WTC11 (cell line): ENCODE measurements at regions not wholly inside any gene's neighbourhood (a gene's known extent, or its start where the extent isn't known, plus 50 kb on each side); places are given as distances from the start of the nearest gene placed in this dataset.

Experiments used
- ATAC-seq: fragments of 200-7000 bp; cut with Tn5 transposase; 2 replicates; pipeline ENCODE4 v1.10.0; 2021; ENCODE audit warnings: mild to moderate bottlenecking, moderate library complexity
- CTCF ChIA-PET: fragments of 300-600 bp; sonication (Branson Sonifier 250); formaldehyde crosslinking; loops from one replicate; lab custom pipeline; 2021; ENCODE audit warnings: antibody characterized with exemption; lab: Charles Lee
- POLR2A ChIA-PET: fragments of 350-600 bp; sonication (Branson Sonifier 250); formaldehyde crosslinking; loops from one replicate; lab custom pipeline; 2021; ENCODE audit warnings: antibody characterized with exemption; lab: Charles Lee
- DNase-seq: peaks from one replicate; pipeline ENCODE4 v3.0.0; 2021; ENCODE audit warnings: low spot score
- H3K27ac Mint-ChIP-seq: 2 replicates; pipeline ENCODE4 v1.8.0; 2021; ENCODE audit warnings: mixed read lengths
- H3K27me3 Mint-ChIP-seq: 2 replicates; pipeline ENCODE4 v1.8.0; 2021; ENCODE audit warnings: low read depth, mild to moderate bottlenecking, moderate library complexity, mixed read lengths
- H3K36me3 Mint-ChIP-seq: 2 replicates; pipeline ENCODE4 v1.8.0; 2021; ENCODE audit warnings: mixed read lengths
- H3K4me1 Mint-ChIP-seq: 2 replicates; pipeline ENCODE4 v1.8.0; 2022; ENCODE audit warnings: mixed read lengths
- H3K4me3 Mint-ChIP-seq: 2 replicates; pipeline ENCODE4 v1.8.0; 2021; ENCODE audit warnings: mild to moderate bottlenecking, moderate library complexity, mixed read lengths
- H3K9me3 Mint-ChIP-seq: 2 replicates; pipeline ENCODE4 v1.8.0; 2021; ENCODE audit warnings: mixed read lengths
- CREB1 ChIP-seq: sonication (generic); formaldehyde crosslinking; IDR thresholded peaks from 2 replicates; pipeline ENCODE4 v1.8.0; 2023; ENCODE audit warnings: mild to moderate bottlenecking, missing genetic modification reagents
- ETV6 ChIP-seq: sonication (generic); formaldehyde crosslinking; IDR thresholded peaks from 2 replicates; pipeline ENCODE4 v1.8.1; 2022; ENCODE audit warnings: mild to moderate bottlenecking, missing genetic modification reagents
- NR1H2 ChIP-seq: sonication (generic); formaldehyde crosslinking; IDR thresholded peaks from 2 replicates; pipeline ENCODE4 v1.9.0; 2021; ENCODE audit warnings: mild to moderate bottlenecking, moderate library complexity, missing genetic modification reagents
- RELA ChIP-seq: sonication (generic); formaldehyde crosslinking; IDR thresholded peaks from 2 replicates; pipeline ENCODE4 v1.8.1; 2022; ENCODE audit warnings: missing genetic modification reagents, mild to moderate bottlenecking, borderline replicate concordance
- RORB ChIP-seq: fragments of 250-450 bp; sonication (Bioruptor Pico); IDR thresholded peaks from 2 replicates; pipeline ENCODE4 v1.9.0; 2021; ENCODE audit warnings: mild to moderate bottlenecking
- TEAD4 ChIP-seq: sonication (generic); formaldehyde crosslinking; IDR thresholded peaks from 2 replicates; pipeline ENCODE4 v1.8.0; 2022; ENCODE audit warnings: mild to moderate bottlenecking, missing genetic modification reagents
- ZNF138 ChIP-seq: sonication (generic); formaldehyde crosslinking; conservative IDR thresholded peaks from 2 replicates; pipeline ENCODE4 v1.8.1; 2022; ENCODE audit warnings: mild to moderate bottlenecking, moderate library complexity, missing genetic modification reagents
- ZNF423 ChIP-seq: fragments of 250-450 bp; sonication (Bioruptor Pico); IDR thresholded peaks from 2 replicates; pipeline ENCODE4 v2.1.2; 2022; ENCODE audit warnings: mild to moderate bottlenecking, moderate library complexity
- TF ChIP-seq, protein P1 (sequence below): sonication (generic); formaldehyde crosslinking; IDR thresholded peaks from 2 replicates; pipeline ENCODE4 v1.8.1; 2023; ENCODE audit warnings: mild to moderate bottlenecking, missing genetic modification reagents, borderline replicate concordance
- TF ChIP-seq, protein P2 (sequence below): sonication (generic); formaldehyde crosslinking; IDR thresholded peaks from 2 replicates; pipeline ENCODE4 v1.8.0; 2022; ENCODE audit warnings: missing genetic modification reagents
- TF ChIP-seq, protein P3 (sequence below): sonication (generic); formaldehyde crosslinking; IDR thresholded peaks from 2 replicates; pipeline ENCODE4 v1.8.0; 2022; ENCODE audit warnings: mild to moderate bottlenecking, missing genetic modification reagents
- TF ChIP-seq, protein P4 (sequence below): fragments of 250-450 bp; sonication (Bioruptor Pico); IDR thresholded peaks from 2 replicates; pipeline ENCODE4 v1.9.0; 2021; ENCODE audit warnings: mild to moderate bottlenecking, borderline replicate concordance
- TF ChIP-seq, protein P5 (sequence below): sonication (generic); formaldehyde crosslinking; IDR thresholded peaks from 2 replicates; pipeline ENCODE4 v1.8.1; 2022; ENCODE audit warnings: mild to moderate bottlenecking, missing genetic modification reagents, moderate library complexity, borderline replicate concordance
- TF ChIP-seq, protein P6 (sequence below): fragments of 250-450 bp; sonication (Bioruptor Pico); conservative IDR thresholded peaks from 2 replicates; pipeline ENCODE4 v1.9.0; 2021; ENCODE audit warnings: mild to moderate bottlenecking
- TF ChIP-seq, protein P7 (sequence below): sonication (generic); formaldehyde crosslinking; conservative IDR thresholded peaks from 2 replicates; pipeline ENCODE4 v1.8.1; 2023; ENCODE audit warnings: mild to moderate bottlenecking, low read depth, missing genetic modification reagents, moderate library complexity

DNA sequence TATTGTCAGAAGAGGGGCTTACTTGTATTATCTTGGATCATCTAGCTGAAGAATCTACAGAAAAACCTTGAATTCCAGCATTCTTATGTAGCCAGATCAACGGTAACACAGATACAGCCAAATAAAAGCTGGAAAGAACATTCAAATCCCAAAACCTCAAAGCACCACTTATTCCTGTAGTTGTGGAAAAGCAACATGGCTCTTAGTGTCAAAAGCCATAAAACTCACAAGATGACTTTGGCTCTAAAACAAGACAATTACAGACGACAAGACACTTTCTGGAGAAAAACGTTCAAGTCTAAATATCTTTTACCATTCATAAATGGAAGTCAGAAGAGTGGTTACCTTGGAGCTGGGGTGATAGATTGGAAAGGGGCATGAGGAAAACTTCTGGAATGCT is 173.0 kb downstream of the HERPUD2 start (continued):
- TF ChIP-seq, protein P1, sequence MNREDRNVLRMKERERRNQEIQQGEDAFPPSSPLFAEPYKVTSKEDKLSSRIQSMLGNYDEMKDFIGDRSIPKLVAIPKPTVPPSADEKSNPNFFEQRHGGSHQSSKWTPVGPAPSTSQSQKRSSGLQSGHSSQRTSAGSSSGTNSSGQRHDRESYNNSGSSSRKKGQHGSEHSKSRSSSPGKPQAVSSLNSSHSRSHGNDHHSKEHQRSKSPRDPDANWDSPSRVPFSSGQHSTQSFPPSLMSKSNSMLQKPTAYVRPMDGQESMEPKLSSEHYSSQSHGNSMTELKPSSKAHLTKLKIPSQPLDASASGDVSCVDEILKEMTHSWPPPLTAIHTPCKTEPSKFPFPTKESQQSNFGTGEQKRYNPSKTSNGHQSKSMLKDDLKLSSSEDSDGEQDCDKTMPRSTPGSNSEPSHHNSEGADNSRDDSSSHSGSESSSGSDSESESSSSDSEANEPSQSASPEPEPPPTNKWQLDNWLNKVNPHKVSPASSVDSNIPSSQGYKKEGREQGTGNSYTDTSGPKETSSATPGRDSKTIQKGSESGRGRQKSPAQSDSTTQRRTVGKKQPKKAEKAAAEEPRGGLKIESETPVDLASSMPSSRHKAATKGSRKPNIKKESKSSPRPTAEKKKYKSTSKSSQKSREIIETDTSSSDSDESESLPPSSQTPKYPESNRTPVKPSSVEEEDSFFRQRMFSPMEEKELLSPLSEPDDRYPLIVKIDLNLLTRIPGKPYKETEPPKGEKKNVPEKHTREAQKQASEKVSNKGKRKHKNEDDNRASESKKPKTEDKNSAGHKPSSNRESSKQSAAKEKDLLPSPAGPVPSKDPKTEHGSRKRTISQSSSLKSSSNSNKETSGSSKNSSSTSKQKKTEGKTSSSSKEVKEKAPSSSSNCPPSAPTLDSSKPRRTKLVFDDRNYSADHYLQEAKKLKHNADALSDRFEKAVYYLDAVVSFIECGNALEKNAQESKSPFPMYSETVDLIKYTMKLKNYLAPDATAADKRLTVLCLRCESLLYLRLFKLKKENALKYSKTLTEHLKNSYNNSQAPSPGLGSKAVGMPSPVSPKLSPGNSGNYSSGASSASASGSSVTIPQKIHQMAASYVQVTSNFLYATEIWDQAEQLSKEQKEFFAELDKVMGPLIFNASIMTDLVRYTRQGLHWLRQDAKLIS (CRISPR knock-in tag) = no peak
- TF ChIP-seq, protein P2, sequence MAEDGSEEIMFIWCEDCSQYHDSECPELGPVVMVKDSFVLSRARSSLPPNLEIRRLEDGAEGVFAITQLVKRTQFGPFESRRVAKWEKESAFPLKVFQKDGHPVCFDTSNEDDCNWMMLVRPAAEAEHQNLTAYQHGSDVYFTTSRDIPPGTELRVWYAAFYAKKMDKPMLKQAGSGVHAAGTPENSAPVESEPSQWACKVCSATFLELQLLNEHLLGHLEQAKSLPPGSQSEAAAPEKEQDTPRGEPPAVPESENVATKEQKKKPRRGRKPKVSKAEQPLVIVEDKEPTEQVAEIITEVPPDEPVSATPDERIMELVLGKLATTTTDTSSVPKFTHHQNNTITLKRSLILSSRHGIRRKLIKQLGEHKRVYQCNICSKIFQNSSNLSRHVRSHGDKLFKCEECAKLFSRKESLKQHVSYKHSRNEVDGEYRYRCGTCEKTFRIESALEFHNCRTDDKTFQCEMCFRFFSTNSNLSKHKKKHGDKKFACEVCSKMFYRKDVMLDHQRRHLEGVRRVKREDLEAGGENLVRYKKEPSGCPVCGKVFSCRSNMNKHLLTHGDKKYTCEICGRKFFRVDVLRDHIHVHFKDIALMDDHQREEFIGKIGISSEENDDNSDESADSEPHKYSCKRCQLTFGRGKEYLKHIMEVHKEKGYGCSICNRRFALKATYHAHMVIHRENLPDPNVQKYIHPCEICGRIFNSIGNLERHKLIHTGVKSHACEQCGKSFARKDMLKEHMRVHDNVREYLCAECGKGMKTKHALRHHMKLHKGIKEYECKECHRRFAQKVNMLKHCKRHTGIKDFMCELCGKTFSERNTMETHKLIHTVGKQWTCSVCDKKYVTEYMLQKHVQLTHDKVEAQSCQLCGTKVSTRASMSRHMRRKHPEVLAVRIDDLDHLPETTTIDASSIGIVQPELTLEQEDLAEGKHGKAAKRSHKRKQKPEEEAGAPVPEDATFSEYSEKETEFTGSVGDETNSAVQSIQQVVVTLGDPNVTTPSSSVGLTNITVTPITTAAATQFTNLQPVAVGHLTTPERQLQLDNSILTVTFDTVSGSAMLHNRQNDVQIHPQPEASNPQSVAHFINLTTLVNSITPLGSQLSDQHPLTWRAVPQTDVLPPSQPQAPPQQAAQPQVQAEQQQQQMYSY (CRISPR knock-in tag) = no peak
- no peak for TF ChIP-seq CREB1 (CRISPR knock-in tag)
- no peak for TF ChIP-seq TEAD4 (CRISPR knock-in tag)
- TF ChIP-seq, protein P3, sequence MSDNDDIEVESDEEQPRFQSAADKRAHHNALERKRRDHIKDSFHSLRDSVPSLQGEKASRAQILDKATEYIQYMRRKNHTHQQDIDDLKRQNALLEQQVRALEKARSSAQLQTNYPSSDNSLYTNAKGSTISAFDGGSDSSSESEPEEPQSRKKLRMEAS = no peak

DNA sequence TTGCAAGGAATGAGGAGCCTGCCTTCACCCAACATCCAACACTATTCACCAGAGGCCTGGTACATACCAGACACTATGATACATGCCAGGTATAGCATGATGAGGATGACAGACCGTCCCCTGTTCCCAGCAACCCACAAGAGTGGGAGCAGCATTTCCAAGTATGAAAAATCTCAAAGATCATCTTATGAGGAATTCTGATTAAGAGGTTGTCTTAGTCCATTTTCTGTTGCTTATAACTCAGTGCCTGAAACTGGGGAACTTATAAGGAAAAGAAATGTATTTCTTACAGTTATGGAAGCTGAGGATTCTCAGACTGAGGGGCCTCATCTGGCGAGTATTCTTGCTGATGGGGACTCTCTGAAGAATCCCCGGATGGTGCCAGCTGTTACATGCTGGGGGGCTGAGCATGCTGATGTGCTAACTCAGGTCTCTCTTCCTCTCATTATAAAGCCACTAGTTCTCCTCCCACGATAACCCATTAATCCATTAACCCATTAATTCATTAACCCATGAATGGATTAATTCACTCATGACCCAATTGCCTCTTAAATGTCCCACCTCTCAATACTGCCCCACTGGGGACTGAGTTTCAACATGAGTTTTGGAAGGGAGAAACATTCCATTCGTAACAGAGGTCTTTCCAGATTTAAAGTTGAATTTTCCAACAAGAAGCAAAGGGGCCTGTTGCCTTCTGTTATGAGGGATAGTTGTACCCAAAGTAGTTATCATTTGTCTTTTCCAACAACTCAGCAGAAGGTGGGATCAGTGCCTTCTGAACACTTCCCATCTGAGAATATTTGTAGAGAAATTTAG is 173.9 kb downstream of the HERPUD2 start:
- H3K27ac Mint-ChIP-seq = no peak overlapping the region
- no peaks in the 10 kb centered on the region for H3K4me1 Mint-ChIP-seq
- H3K27me3 Mint-ChIP-seq = no peaks in the 10 kb centered on the region
- ATAC-seq = no peak
- H3K36me3 Mint-ChIP-seq = no peaks in the 10 kb centered on the region
- ChIA-PET POLR2A (no interaction called here), CTCF (interaction anchor here (0.6 to 2.4 kb wide), 47 partner anchors 8 to 835 kb away, joined by 3 to 33 read pairs (median 5); no protein-coding TSS in a partner anchor)
- no peak overlapping the region for H3K4me3 Mint-ChIP-seq
- no peak for DNase-seq
- H3K9me3 Mint-ChIP-seq = no peaks in the 10 kb centered on the region
- TF ChIP-seq ZNF138 (CRISPR knock-in tag) = no peak
- TF ChIP-seq, protein P4, sequence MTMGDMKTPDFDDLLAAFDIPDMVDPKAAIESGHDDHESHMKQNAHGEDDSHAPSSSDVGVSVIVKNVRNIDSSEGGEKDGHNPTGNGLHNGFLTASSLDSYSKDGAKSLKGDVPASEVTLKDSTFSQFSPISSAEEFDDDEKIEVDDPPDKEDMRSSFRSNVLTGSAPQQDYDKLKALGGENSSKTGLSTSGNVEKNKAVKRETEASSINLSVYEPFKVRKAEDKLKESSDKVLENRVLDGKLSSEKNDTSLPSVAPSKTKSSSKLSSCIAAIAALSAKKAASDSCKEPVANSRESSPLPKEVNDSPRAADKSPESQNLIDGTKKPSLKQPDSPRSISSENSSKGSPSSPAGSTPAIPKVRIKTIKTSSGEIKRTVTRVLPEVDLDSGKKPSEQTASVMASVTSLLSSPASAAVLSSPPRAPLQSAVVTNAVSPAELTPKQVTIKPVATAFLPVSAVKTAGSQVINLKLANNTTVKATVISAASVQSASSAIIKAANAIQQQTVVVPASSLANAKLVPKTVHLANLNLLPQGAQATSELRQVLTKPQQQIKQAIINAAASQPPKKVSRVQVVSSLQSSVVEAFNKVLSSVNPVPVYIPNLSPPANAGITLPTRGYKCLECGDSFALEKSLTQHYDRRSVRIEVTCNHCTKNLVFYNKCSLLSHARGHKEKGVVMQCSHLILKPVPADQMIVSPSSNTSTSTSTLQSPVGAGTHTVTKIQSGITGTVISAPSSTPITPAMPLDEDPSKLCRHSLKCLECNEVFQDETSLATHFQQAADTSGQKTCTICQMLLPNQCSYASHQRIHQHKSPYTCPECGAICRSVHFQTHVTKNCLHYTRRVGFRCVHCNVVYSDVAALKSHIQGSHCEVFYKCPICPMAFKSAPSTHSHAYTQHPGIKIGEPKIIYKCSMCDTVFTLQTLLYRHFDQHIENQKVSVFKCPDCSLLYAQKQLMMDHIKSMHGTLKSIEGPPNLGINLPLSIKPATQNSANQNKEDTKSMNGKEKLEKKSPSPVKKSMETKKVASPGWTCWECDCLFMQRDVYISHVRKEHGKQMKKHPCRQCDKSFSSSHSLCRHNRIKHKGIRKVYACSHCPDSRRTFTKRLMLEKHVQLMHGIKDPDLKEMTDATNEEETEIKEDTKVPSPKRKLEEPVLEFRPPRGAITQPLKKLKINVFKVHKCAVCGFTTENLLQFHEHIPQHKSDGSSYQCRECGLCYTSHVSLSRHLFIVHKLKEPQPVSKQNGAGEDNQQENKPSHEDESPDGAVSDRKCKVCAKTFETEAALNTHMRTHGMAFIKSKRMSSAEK = no peak
- no peak for TF ChIP-seq ETV6 (CRISPR knock-in tag)
- no peak for TF ChIP-seq RORB
- TF ChIP-seq, protein P3 = no peak
- TF ChIP-seq, protein P5, sequence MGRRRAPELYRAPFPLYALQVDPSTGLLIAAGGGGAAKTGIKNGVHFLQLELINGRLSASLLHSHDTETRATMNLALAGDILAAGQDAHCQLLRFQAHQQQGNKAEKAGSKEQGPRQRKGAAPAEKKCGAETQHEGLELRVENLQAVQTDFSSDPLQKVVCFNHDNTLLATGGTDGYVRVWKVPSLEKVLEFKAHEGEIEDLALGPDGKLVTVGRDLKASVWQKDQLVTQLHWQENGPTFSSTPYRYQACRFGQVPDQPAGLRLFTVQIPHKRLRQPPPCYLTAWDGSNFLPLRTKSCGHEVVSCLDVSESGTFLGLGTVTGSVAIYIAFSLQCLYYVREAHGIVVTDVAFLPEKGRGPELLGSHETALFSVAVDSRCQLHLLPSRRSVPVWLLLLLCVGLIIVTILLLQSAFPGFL (CRISPR knock-in tag) = no peak
- no peak for TF ChIP-seq ZNF423 (CRISPR knock-in tag)
- TF ChIP-seq, protein P6, sequence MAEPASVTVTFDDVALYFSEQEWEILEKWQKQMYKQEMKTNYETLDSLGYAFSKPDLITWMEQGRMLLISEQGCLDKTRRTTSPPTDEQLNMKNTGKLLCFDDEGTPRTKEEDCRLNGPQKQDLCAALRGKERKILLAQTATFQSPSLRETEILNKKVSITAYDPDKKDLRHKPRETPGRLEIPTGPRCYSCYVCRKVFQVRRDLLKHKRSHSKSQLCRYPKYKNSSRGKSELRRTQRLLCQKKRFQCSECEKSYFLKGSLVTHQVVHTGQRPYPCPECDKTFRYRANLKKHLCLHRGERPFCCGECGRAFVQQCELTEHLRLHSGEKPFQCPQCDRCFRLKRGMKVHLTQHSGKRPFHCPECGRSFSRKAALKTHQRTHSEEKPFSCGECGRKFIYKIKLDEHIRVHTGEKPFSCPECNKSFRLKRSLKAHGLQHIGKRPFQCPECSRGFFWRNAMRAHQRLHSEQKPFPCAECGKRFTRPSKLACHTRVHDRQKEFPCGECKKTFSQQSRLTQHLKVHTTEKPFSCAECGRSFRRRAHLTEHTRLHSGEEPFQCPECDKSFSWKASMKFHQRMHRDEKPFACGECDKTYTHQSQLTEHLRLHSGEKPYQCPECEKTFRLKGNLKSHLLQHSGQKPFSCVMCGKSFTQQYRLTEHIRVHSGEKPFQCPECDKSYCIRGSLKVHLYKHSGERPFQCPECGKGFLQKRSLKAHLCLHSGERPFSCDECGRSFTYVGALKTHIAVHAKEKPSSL (CRISPR knock-in tag) = no peak
- no peak for TF ChIP-seq RELA (CRISPR knock-in tag)
- TF ChIP-seq, protein P7, sequence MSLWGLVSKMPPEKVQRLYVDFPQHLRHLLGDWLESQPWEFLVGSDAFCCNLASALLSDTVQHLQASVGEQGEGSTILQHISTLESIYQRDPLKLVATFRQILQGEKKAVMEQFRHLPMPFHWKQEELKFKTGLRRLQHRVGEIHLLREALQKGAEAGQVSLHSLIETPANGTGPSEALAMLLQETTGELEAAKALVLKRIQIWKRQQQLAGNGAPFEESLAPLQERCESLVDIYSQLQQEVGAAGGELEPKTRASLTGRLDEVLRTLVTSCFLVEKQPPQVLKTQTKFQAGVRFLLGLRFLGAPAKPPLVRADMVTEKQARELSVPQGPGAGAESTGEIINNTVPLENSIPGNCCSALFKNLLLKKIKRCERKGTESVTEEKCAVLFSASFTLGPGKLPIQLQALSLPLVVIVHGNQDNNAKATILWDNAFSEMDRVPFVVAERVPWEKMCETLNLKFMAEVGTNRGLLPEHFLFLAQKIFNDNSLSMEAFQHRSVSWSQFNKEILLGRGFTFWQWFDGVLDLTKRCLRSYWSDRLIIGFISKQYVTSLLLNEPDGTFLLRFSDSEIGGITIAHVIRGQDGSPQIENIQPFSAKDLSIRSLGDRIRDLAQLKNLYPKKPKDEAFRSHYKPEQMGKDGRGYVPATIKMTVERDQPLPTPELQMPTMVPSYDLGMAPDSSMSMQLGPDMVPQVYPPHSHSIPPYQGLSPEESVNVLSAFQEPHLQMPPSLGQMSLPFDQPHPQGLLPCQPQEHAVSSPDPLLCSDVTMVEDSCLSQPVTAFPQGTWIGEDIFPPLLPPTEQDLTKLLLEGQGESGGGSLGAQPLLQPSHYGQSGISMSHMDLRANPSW = no peak
- no peak for TF ChIP-seq NR1H2 (CRISPR knock-in tag)
